ENCODE measurements at regions not wholly inside any gene's neighbourhood (a gene's known extent, or its start where the extent isn't known, plus 50 kb on each side); places are given as distances from the start of the nearest gene placed in this dataset.
"Not testable (repeated sequence)": the region's sequence is repeated elsewhere in the genome, so short reads cannot be mapped to it uniquely, and the experiment has no call there.

GRCh38 chr3:130151555-130151954 is 69.9 kb downstream of the ALG1L2 start:
- not testable (repeated sequence) for DNase-seq

- not testable (repeated sequence) for DNase-seq
These were observed 71.6 kb downstream of the ALG1L2 start for GRCh38 chr3:130153247-130153646.

- DNase-seq = not testable (repeated sequence)
These were observed 73.8 kb downstream of the ALG1L2 start for GRCh38 chr3:130155464-130155863.

- DNase-seq = not testable (repeated sequence)
These were observed 85.2 kb downstream of the ALG1L2 start for GRCh38 chr3:130166856-130167255.

DNA sequence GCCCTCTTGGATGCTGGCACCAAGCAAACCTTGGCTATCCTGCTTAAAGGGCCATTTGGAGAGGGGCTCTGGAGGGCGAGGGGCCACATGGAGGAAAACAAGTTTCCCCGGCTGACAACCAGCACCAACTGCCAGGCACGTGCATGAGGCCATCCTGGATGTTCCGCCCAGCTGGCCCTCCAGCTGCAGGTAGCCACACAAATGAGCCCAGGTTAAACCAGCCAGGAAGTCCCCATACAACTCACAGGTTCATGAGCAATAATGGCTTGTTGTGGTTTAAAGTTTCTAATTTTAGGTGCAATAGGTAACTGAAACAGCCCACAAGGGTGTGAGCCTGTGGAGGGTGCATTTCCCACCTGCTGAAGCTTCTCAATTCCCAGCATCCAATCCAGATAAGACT is 93.6 kb downstream of the ALG1L2 start:
- DNase-seq = not testable (repeated sequence)

- DNase-seq = not testable (repeated sequence)
These were observed 95.0 kb downstream of the ALG1L2 start for GRCh38 chr3:130176476-130177256.

DNA sequence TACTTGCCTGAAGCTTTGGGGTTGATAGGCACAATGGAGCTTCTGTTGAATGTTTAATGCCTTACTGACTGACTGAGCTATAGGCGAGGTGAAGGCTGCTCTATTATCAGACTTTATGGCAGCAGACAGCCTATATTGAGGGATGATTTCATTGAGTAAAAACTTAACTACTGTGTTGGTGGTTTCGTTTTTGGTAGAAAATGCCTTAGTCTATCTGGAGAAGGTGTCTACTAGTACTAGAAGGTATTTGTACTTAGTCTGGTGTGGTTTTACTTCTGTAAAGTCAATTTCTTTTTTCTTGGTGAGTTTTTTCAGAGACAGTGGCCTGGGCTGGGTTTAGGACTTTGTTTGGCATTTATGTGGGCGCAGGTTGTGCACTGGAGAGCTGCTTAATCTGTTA is 97.2 kb downstream of the ALG1L2 start:
- peak in 1 of 5 experiments; percentile 59 for DNase-seq

- DNase-seq = peak in 3 of 5 experiments; percentile 18 to 72 (median 43)
These were observed 97.8 kb downstream of the ALG1L2 start for GRCh38 chr3:130179353-130179970.

- not testable (repeated sequence) for DNase-seq
These were observed 100.8 kb downstream of the ALG1L2 start for GRCh38 chr3:130182475-130182874.

DNA sequence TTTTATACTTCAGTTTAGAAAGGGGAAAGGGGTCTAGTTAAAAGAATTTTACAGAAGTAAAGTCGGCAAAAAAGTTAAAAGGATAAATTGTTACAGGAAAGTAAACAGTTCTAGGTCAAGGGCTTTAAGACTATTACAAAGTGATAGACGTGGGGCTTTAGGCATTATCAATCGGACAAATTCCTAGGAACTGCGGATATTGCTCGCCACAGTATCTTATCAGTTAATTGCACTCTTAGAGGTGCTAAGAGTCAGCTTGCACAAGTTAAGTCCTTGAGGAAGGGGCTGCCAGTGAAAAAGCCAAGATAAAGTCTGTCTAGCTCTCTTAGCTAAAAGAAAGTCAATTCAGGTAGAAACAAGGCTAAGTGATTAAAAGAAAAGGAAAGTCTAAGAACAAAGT is 102.1 kb downstream of the ALG1L2 start:
- DNase-seq = not testable (repeated sequence)

DNA sequence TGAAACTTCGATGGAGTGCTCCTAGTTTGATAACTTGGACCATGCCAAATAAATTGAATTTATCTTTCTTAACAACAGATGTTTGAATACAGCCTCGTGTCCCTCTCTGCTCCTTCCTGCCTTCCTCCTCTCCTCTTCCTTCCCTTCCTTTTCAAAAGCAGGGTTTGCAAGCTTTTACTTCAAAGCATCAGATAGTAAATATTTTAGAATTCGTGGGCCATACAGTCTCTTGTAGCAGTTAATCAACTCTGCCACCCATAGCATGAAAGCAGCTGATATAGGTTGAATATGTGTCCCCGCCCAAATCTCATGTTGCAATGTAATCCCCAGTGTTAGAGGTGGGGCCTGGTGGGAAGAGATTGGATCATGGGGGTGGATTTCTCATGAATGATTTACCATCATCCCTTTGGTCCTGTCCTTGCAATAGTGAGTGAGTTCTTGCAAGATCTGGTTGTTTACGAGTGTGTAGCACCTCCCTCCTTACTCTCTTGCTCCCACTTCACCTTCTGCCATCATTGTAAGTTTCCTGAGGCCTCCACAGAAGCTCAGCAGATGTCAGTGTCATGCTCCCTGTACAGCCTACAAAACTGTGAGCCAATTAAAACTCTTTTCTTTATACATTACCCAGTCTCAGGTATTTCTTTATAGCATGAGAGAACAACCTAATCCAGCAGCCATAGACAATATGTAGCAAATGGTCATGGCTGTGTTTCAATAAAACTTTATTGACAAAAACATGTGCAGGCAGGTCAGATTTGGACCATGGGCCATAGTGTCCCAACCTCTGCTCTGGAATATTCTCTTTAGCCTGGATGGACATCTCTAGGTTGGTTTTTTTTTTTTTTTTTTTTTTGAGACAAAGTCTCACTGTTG is 102.8 kb downstream of the ALG1L2 start:
- not testable (repeated sequence) for DNase-seq

GRCh38 chr3:130201272-130201671 is 119.6 kb downstream of the ALG1L2 start:
- DNase-seq = not testable (repeated sequence)

- not testable (repeated sequence) for DNase-seq
These were observed 122.0 kb downstream of the ALG1L2 start for GRCh38 chr3:130203633-130204032.

DNA sequence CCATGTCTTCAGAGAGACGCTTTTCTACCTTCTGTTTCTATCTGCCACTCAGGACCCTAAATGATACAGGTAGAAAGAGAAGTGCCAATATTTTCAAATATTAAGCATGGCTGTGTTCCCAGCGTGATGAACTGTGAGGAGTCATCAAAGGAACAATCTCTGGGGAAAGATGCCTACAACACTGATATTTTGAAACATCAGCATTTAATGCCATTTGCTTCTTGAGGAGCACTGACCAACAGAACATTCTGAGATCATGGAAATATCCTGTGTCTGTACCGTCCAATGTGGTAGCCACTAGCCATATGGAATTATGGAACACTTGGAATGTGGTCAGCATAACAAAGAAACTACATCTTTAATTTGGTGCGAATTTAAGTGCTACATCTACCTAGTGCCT is 117.9 kb upstream of the COL6A5 start:
- no peak for DNase-seq

DNA sequence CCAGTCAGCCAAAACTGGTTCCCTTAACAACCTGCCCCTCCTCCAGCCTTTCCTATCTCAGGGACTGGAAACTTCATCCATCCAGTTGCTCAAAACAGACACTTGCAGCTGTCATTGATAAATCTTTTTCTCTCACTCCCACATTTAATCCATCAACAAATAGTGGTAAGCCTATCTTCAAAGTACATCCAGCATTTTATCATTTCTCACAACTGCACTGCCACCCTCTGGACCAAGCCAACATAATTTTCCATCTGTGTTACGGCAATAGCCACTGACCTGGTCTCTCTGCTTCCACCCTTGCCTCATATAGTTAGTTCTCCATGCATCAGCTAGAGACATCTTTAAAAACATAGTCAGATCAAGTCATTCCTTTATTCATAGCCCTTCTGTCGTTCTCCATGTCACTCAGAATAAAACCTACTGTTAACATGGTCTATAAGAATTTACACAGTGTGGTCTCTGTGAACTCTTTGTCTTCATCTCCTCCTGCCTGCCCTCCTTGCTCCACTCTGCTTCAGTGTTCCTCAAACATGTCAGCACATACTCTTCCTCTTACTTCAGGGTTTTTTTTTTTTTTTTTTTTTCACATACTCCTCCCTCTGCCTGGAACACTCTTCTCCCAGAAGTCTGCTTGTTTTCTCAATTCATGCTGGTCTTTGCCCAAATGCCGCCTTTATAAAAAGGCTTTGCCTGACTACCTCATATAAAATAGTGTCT is 102.5 kb upstream of the COL6A5 start:
- peak in 1 of 5 experiments; percentile 1 for DNase-seq

- no peak for DNase-seq
These were observed 101.7 kb upstream of the COL6A5 start for GRCh38 chr3:130243808-130244207.

DNA sequence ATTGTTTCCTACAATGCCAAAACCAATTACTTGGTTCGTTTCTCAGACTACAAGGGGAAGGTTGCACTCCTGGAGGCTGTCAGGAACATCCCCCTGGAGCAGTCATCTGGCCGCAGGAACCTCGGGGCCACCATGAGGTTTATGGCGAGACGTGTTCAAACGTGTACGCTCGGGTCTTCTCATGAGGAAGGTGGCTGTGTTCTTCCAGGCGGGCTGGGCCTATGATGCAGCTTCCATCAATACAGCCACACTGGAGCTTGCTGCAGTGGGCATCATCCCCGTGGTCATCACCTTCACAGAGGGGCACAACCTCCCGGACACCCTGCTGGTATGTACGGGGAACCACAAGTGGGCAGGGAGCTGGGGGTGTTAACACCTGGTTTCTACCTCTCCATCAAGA is 94.5 kb upstream of the COL6A5 start:
- DNase-seq = no peak

- no peak for DNase-seq
These were observed 90.0 kb upstream of the COL6A5 start for GRCh38 chr3:130255442-130255841.

GRCh38 chr3:130256821-130257340 is 88.6 kb upstream of the COL6A5 start:
- DNase-seq = no peak

DNA sequence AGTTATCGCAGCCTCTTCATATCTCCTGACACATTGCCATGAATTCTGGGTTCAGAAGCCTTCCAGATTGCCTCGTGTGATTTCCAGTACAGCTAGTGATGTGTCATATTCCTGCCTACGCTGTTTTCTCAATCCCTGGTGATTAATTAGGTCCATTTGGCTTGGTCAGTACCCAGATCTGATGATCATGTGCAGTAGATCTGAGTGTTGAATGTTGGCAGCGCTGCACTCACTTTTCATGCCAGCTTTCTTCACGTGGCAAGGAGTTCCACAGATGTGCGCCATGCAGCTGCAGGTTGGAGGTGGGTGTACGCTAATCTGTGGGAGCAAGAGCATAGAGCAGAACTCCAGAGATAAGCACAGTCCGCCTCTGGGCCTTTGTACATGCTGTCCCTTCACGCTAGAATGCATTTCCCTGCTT is 86.9 kb upstream of the COL6A5 start:
- DNase-seq = no peak

DNA sequence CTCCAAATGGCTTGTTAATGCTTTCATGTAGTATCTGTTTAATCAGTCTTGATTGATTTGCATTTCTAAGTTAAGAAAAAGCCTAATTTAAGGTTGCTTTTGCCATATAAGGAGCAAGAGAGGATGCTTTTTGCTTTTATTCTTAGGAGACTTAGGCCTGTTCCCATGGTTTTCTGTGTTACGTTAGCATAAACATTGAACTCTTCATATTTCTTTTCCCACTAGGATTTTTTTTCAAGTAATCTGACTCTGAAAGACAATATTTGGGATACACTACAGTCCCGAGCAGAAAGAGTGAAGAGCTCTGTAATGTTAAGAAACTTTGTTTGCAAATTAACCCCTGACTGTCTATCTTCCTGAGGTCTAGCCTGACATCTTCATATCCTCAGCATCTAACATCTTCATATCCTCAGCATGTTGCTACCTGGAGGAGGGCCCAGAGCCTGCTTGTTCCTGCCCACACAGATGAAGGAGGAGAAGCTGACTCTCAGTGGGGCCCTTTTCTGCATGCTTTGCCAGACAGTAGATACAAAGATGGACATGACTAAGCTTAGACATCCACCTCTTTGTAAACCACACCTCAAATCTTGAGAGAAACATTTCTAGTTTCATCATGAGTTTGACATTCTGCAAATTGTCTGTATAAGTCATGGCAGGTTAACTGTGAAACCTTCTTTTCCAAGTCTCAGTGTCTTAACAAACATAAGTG is 86.2 kb upstream of the COL6A5 start:
- no peak for DNase-seq

GRCh38 chr3:130260918-130261317 is 84.6 kb upstream of the COL6A5 start:
- no peak for DNase-seq

All from T-helper 2 cell (primary cell).